IMR-90 (cell line): ENCODE measurements at regions not wholly inside any gene's neighbourhood (a gene's known extent, or its start where the extent isn't known, plus 50 kb on each side); places are given as distances from the start of the nearest gene placed in this dataset.
A peak's percentile ranks its signal among the peaks of the same experiment; 100 is the strongest.

Source experiments
- ATAC-seq: fragments of 200-7000 bp; cut with Tn5 transposase; 2 replicates; pipeline ENCODE4 v1.9.1; 2020; ENCODE audit warnings: low read depth, mild to moderate bottlenecking, moderate library complexity
- BruUV-seq: library from RNA; stranded (reverse); fragments of 400-500 nt; replicated peaks from 2 replicates; lab custom pipeline; 2021; lab: Mats Ljungman, UMichigan
- CTCF ChIA-PET: fragments of 300-600 bp; formaldehyde crosslinking; extraction: SDS; loops from one replicate; lab custom pipeline; 2021; ENCODE audit warnings: antibody characterized with exemption; lab: Yijun Ruan, JAX
- POLR2A ChIA-PET: fragments of 300-600 bp; sonication (Branson Sonifier 250); formaldehyde crosslinking; loops from one replicate; lab custom pipeline; 2022; ENCODE audit warnings: antibody characterized with exemption; ENCODE audit not compliant: unreplicated experiment; lab: Charles Lee
- DNase-seq: peaks from one replicate; pipeline ENCODE4 v3.0.0; 2013
- H2AFZ ChIP-seq: replicated peaks from 2 replicates; pipeline ENCODE3; 2013; ENCODE audit warnings: low read length, mild to moderate bottlenecking; ENCODE audit not compliant: poor library complexity
- H2AK5ac ChIP-seq: 2 replicates; pipeline ENCODE4 v1.6.1; 2013; ENCODE audit warnings: low read depth, low read length, inconsistent platforms
- H2AK9ac ChIP-seq: replicated peaks from 2 replicates; pipeline ENCODE3; 2013; ENCODE audit warnings: mild to moderate bottlenecking, low read depth, low read length, moderate library complexity; ENCODE audit not compliant: poor library complexity
- H2BK120ac ChIP-seq: 2 replicates; pipeline ENCODE4 v1.6.1; 2013; ENCODE audit warnings: low read depth, low read length, inconsistent platforms
- H2BK15ac ChIP-seq: 3 replicates; pipeline ENCODE4 v1.6.1; 2013; ENCODE audit warnings: low read depth, low read length, inconsistent platforms
- H2BK20ac ChIP-seq: 2 replicates; pipeline ENCODE4 v1.6.1; 2013; ENCODE audit warnings: low read depth, mild to moderate bottlenecking, inconsistent platforms, low read length, moderate library complexity
- H2BK5ac ChIP-seq: 2 replicates; pipeline ENCODE4 v1.6.1; 2013; ENCODE audit warnings: mild to moderate bottlenecking, low read depth, low read length, inconsistent platforms; ENCODE audit not compliant: poor library complexity, severe bottlenecking
- H3K14ac ChIP-seq: replicated peaks from 2 replicates; pipeline ENCODE4 v1.6.1; 2013; ENCODE audit warnings: low read depth, low read length, inconsistent platforms
- H3K18ac ChIP-seq: 2 replicates; pipeline ENCODE4 v1.6.1; 2013; ENCODE audit warnings: low read depth, low read length, control low read depth
- H3K23ac ChIP-seq: 2 replicates; pipeline ENCODE4 v1.6.1; 2013; ENCODE audit warnings: low read depth, low read length, inconsistent platforms
- H3K27ac ChIP-seq: 2 replicates; pipeline ENCODE4 v1.5.1; 2013; ENCODE audit warnings: mild to moderate bottlenecking, control low read depth, low read length; ENCODE audit not compliant: insufficient read depth
- H3K27me3 ChIP-seq: 2 replicates; pipeline ENCODE4 v1.6.1; 2013; ENCODE audit warnings: low read length; ENCODE audit not compliant: control insufficient read depth, insufficient read depth
- H3K36me3 ChIP-seq: 2 replicates; pipeline ENCODE4 v1.6.1; 2013; ENCODE audit warnings: low read length, mixed read lengths; ENCODE audit not compliant: control insufficient read depth, insufficient read depth
- H3K4ac ChIP-seq: 2 replicates; pipeline ENCODE4 v1.6.1; 2013; ENCODE audit warnings: low read depth, low read length, inconsistent platforms
- H3K4me1 ChIP-seq: 2 replicates; pipeline ENCODE4 v1.6.1; 2013; ENCODE audit warnings: low read length, mixed read lengths; ENCODE audit not compliant: control insufficient read depth, insufficient read depth
- H3K4me2 ChIP-seq: 2 replicates; pipeline ENCODE4 v1.6.1; 2013; ENCODE audit warnings: low read depth, mild to moderate bottlenecking, control low read depth, low read length, moderate library complexity
- H3K4me3 ChIP-seq: 2 replicates; pipeline ENCODE4 v1.5.1; 2013; ENCODE audit warnings: low read depth, mild to moderate bottlenecking, control low read depth, low read length, moderate library complexity; ENCODE audit not compliant: insufficient read depth
- H3K56ac ChIP-seq: 2 replicates; pipeline ENCODE4 v1.6.1; 2013; ENCODE audit warnings: low read length, inconsistent platforms; ENCODE audit not compliant: insufficient read depth; ENCODE audit errors: extremely low read depth
- H3K79me1 ChIP-seq, 2 experiments: 2 replicates each; pipeline ENCODE4 v1.6.1; 2013; ENCODE audit warnings: low read length in 2 of 2, inconsistent platforms in 1 of 2, low read depth in 1 of 2
- H3K9ac ChIP-seq: 2 replicates; pipeline ENCODE4 v1.6.1; 2013; ENCODE audit warnings: low read depth, low read length, control low read depth
- H3K9me1 ChIP-seq: 2 replicates; pipeline ENCODE4 v1.6.1; 2013; ENCODE audit warnings: low read length, inconsistent platforms; ENCODE audit not compliant: insufficient read depth
- H3K9me3 ChIP-seq: 2 replicates; pipeline ENCODE4 v1.6.1; 2013; ENCODE audit warnings: low read length; ENCODE audit not compliant: control insufficient read depth, insufficient read depth
- H4K20me1 ChIP-seq: 2 replicates; pipeline ENCODE4 v1.6.1; 2013; ENCODE audit warnings: low read length, inconsistent platforms; ENCODE audit not compliant: insufficient read depth
- H4K5ac ChIP-seq: 2 replicates; pipeline ENCODE4 v1.6.1; 2013; ENCODE audit warnings: mild to moderate bottlenecking, low read depth, low read length, control low read depth
- H4K8ac ChIP-seq, 2 experiments: 2 replicates each; pipeline ENCODE4 v1.6.1; 2013; ENCODE audit warnings: low read depth in 2 of 2, low read length in 2 of 2, control low read depth in 1 of 2, inconsistent platforms in 1 of 2
- H4K91ac ChIP-seq: 2 replicates; pipeline ENCODE4 v1.6.1; 2013; ENCODE audit warnings: low read depth, low read length, inconsistent platforms; ENCODE audit not compliant: insufficient read depth
- MAFK ChIP-seq: IDR thresholded peaks from 2 replicates; pipeline ENCODE4 v1.6.1; 2012; ENCODE audit warnings: low read depth, low read length, improper control_type of control experiment
- MAZ ChIP-seq: IDR thresholded peaks from 2 replicates; pipeline ENCODE4 v1.6.1; 2012; ENCODE audit warnings: low read depth, mild to moderate bottlenecking, low read length, improper control_type of control experiment, moderate library complexity, borderline replicate concordance
- MXI1 ChIP-seq: IDR thresholded peaks from 2 replicates; pipeline ENCODE4 v1.6.1; 2012; ENCODE audit warnings: low read depth, mild to moderate bottlenecking, low read length, moderate library complexity, borderline replicate concordance
- POLR2A ChIP-seq: IDR thresholded peaks from 2 replicates; pipeline ENCODE4 v1.6.1; 2012; ENCODE audit warnings: mild to moderate bottlenecking, low read depth, low read length
- RAD21 ChIP-seq: IDR thresholded peaks from 2 replicates; pipeline ENCODE4 v1.6.1; 2012; ENCODE audit warnings: low read length, improper control_type of control experiment
- RFX5 ChIP-seq: IDR thresholded peaks from 2 replicates; pipeline ENCODE4 v1.8.0; 2012; ENCODE audit warnings: low read depth, mild to moderate bottlenecking, low read length, moderate library complexity
- SMC3 ChIP-seq: fragments of 150-350 bp; IDR thresholded peaks from 2 replicates; pipeline ENCODE4 v1.6.1; 2016; ENCODE audit warnings: low read depth, mild to moderate bottlenecking, antibody characterized with exemption, low read length, moderate library complexity
- WGBS, 2 experiments: methylation state at CpG; one replicate each; pipeline versions ENCODE4 v1.1.5 to v1.1.7; 2013; ENCODE audit warnings: missing lambda C conversion rate in 2 of 2; ENCODE audit not compliant: insufficient read length in 1 of 2; ENCODE audit errors: extremely low coverage in 2 of 2; 5-methylcytosine and 5-hydroxymethylcytosine counted together
- dilution Hi-C: fragments of 300-500 bp; cut with HindIII; formaldehyde crosslinking; loops from one replicate; pipeline ENCODE4 v1.14.3; 2018; ENCODE audit warnings: low sequenced_read_pairs; ENCODE audit not compliant: unreplicated experiment
- in situ Hi-C: fragments of 300-500 bp; cut with MboI; formaldehyde crosslinking; loops from 3 replicates; pipeline ENCODE4 v1.14.3; 2019; ENCODE audit warnings: low sequenced_read_pairs, inconsistent platforms, mixed read lengths
- intact Hi-C: fragments of 100-400 bp; cut with micrococcal nuclease; formaldehyde crosslinking; loops from 2 replicates; pipeline ENCODE4 v1.10.0; 2022
- TF ChIP-seq, protein P1 (sequence below): conservative IDR thresholded peaks from 2 replicates; pipeline ENCODE4 v1.5.1; 2012; ENCODE audit warnings: mild to moderate bottlenecking, low read depth, low read length, improper control_type of control experiment
- TF ChIP-seq, protein P2 (sequence below): fragments of 150-350 bp; IDR thresholded peaks from 2 replicates; pipeline ENCODE4 v1.6.1; 2016; ENCODE audit warnings: low read depth, mild to moderate bottlenecking, low read length, moderate library complexity, borderline replicate concordance
- TF ChIP-seq, protein P3 (sequence below): fragments of 150-350 bp; IDR thresholded peaks from 2 replicates; pipeline ENCODE4 v1.6.1; 2017; ENCODE audit warnings: mild to moderate bottlenecking, antibody characterized with exemption, low read length, low read depth

DNA sequence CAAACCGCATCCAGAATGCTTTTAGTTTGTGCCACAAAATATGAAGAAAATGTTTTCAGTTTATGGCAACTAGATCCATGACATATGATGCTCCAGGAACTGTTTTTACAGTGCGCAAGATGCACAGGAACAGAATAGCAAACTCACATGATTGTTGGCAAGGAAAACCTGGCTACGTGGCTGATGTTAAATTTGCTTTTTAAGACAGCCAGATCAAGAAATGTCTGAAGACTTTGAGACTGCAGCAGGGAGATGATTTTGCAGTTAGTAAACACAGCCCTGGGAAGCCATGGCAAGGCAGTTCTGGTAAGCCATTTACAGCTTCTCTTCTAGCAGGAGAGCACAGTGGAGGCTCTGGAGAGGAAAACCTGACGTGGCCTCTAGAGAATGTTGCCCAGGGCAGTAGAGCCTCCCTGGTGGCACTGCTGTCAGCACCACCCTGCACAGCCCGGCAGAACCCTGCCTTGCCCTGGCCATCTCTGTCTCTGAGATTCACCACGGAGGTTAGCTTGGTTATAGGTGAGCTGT is 69.8 kb upstream of the TNRC6B start:
- intact Hi-C loops, result no loop called here
- Histone ChIP-seq H3K4me1 (peaks cover 8% of the 10 kb centered on the region), H3K27ac (peak overlapping the region; percentile 21; the same call in 1 of the 2 replicates), H4K8ac (peak overlapping the region in 1 of 2 experiments; percentile 20; a peak in 1 of 4 replicates), H3K4ac (no peak overlapping the region), H2BK120ac (no peak overlapping the region), H2BK5ac (no peak overlapping the region), H2AK9ac (no peak overlapping the region), H3K14ac (0 out of 2 replicates have a peak overlapping the region, but pooled peaks have one; percentile 8), H4K5ac (peak overlapping the region; percentile 49), H3K56ac (no peak overlapping the region), H3K9ac (0 out of 2 replicates have a peak overlapping the region, but pooled peaks have one; percentile 36), H3K23ac (0 out of 2 replicates have a peak overlapping the region, but pooled peaks have one; percentile 34), H2AK5ac (no peak overlapping the region), H3K79me1 (peaks cover 3 to 4% of the 10 kb centered on the region in 2 experiments; a peak in 3 of 4 replicates), H2AFZ (no peak overlapping the region), H3K36me3 (no peaks in the 10 kb centered on the region), H3K9me3 (no peaks in the 10 kb centered on the region), H3K18ac (peak overlapping the region; percentile 23; the same call in 1 of the 2 replicates), H4K91ac (no peak overlapping the region), H3K4me3 (peak overlapping the region; percentile 17; the same call in 1 of the 2 replicates), H2BK20ac (no peak overlapping the region), H2BK15ac (no peak overlapping the region), H3K4me2 (peak overlapping the region; percentile 65), H3K9me1 (peaks cover 3% of the 10 kb centered on the region; the same call in 1 of the 2 replicates), H3K27me3 (no peaks in the 10 kb centered on the region; the same call in 1 of the 2 replicates), H4K20me1 (peaks cover 2% of the 10 kb centered on the region; the same call in 1 of the 2 replicates)
- POLR2A ChIA-PET, result interaction anchor here (0.5 kb wide), 1 partner anchor 198 kb away, joined by 3 read pairs; no protein-coding TSS in a partner anchor
- in situ Hi-C loops, result no loop called here
- DNase-seq, result peak; percentile 12
- dilution Hi-C loops, result no loop called here
- WGBS, 2 experiments, result 40% methylated on average over 3 of the region's 6 CpGs; no CpG with 5 or more reads in 1 of the 2 experiments
- ATAC-seq, result peak; percentile 76
- CTCF ChIA-PET, result interaction anchor here (1.0 kb wide), 1 partner anchor 29 kb away, joined by 3 read pairs; no protein-coding TSS in a partner anchor
- BruUV-seq, result no TSS peak
- TF ChIP-seq MAZ (no peak), RAD21 (no peak), MXI1 (no peak), MAFK (no peak), POLR2A (no peak), SMC3 (no peak), RFX5 (no peak)
- TF ChIP-seq, protein P1, sequence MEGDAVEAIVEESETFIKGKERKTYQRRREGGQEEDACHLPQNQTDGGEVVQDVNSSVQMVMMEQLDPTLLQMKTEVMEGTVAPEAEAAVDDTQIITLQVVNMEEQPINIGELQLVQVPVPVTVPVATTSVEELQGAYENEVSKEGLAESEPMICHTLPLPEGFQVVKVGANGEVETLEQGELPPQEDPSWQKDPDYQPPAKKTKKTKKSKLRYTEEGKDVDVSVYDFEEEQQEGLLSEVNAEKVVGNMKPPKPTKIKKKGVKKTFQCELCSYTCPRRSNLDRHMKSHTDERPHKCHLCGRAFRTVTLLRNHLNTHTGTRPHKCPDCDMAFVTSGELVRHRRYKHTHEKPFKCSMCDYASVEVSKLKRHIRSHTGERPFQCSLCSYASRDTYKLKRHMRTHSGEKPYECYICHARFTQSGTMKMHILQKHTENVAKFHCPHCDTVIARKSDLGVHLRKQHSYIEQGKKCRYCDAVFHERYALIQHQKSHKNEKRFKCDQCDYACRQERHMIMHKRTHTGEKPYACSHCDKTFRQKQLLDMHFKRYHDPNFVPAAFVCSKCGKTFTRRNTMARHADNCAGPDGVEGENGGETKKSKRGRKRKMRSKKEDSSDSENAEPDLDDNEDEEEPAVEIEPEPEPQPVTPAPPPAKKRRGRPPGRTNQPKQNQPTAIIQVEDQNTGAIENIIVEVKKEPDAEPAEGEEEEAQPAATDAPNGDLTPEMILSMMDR, result no peak
- TF ChIP-seq, protein P2, sequence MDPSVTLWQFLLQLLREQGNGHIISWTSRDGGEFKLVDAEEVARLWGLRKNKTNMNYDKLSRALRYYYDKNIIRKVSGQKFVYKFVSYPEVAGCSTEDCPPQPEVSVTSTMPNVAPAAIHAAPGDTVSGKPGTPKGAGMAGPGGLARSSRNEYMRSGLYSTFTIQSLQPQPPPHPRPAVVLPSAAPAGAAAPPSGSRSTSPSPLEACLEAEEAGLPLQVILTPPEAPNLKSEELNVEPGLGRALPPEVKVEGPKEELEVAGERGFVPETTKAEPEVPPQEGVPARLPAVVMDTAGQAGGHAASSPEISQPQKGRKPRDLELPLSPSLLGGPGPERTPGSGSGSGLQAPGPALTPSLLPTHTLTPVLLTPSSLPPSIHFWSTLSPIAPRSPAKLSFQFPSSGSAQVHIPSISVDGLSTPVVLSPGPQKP, result no peak
- TF ChIP-seq, protein P3, sequence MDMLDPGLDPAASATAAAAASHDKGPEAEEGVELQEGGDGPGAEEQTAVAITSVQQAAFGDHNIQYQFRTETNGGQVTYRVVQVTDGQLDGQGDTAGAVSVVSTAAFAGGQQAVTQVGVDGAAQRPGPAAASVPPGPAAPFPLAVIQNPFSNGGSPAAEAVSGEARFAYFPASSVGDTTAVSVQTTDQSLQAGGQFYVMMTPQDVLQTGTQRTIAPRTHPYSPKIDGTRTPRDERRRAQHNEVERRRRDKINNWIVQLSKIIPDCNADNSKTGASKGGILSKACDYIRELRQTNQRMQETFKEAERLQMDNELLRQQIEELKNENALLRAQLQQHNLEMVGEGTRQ, result no peak
